Tibial nerve (tissue), 4 donors: ENCODE measurements at regions not wholly inside any gene's neighbourhood (a gene's known extent, or its start where the extent isn't known, plus 50 kb on each side); places are given as distances from the start of the nearest gene placed in this dataset.

Experiments used
- DNase-seq, 2 donors: peaks; one replicate each; pipeline ENCODE4 v3.0.0-alpha.2; 2019; ENCODE audit warnings: low spot score in 2 of 2
- H3K27ac ChIP-seq, 4 donors: fragments of 200-600 bp; sonication (generic) in 3 of 4; one replicate each; pipeline ENCODE4 v1.5.1; 2017 to 2019; ENCODE audit warnings: mild to moderate bottlenecking in 1 of 4
- H3K27me3 ChIP-seq, 2 donors: fragments of 200-600 bp; sonication (generic) in 1 of 2; one replicate each; pipeline versions ENCODE4 v1.5.1 to v1.6.0; 2017 to 2019
- H3K36me3 ChIP-seq, 3 donors: fragments of 200-600 bp; sonication (generic); one replicate each; pipeline ENCODE4 v1.5.1; 2018 to 2019
- H3K4me1 ChIP-seq, 4 donors: fragments of 200-600 bp; sonication (generic) in 3 of 4; one replicate each; pipeline ENCODE4 v1.5.1; 2017 to 2019
- H3K4me3 ChIP-seq, 4 donors: fragments of 200-600 bp; sonication (generic) in 3 of 4; one replicate each; pipeline ENCODE4 v1.5.1; 2017 to 2019; ENCODE audit warnings: mild to moderate bottlenecking in 1 of 4, moderate library complexity in 1 of 4
- H3K9me3 ChIP-seq, 4 donors: fragments of 200-600 bp; sonication (generic) in 3 of 4; one replicate each; pipeline ENCODE4 v1.5.1; 2017 to 2019
- CTCF ChIP-seq, 5 experiments: fragments of 200-600 bp in 3 of 5; fragments of 450-650 bp in 2 of 5; sonication (generic) in 3 of 5; IDR thresholded peaks; one replicate each; pipeline ENCODE4 v1.5.1; 2016 to 2019; ENCODE audit warnings: antibody characterized with exemption in 5 of 5, mild to moderate bottlenecking in 3 of 5, moderate library complexity in 2 of 5
- EP300 ChIP-seq, 2 donors: sonication (generic); formaldehyde crosslinking; IDR thresholded peaks; one replicate each; pipeline ENCODE4 v1.6.1; 2017; ENCODE audit warnings: antibody characterized with exemption in 2 of 2, mild to moderate bottlenecking in 1 of 2
- POLR2A ChIP-seq, 2 donors: fragments of 450-650 bp; IDR thresholded peaks; one replicate each; pipeline ENCODE4 v1.6.1; 2017; ENCODE audit warnings: antibody characterized with exemption in 2 of 2, mild to moderate bottlenecking in 2 of 2, moderate library complexity in 2 of 2
- WGBS, 2 donors: methylation state at CpG; one replicate each; pipeline ENCODE4 v1.1.5; 2018; 5-methylcytosine and 5-hydroxymethylcytosine counted together

- Histone ChIP-seq H3K9me3 (no peaks in the 10 kb centered on the region), H3K27ac (no peak overlapping the region), H3K4me1 (no peaks in the 10 kb centered on the region), H3K4me3 (no peak overlapping the region), H3K36me3 (no peaks in the 10 kb centered on the region), H3K27me3 (no peaks in the 10 kb centered on the region)
- no peak for DNase-seq
- no peak for TF ChIP-seq CTCF (IDR thresholded peaks at IDR 0.05)
- no peak for TF ChIP-seq POLR2A (IDR thresholded peaks at IDR 0.05)
- no peak for TF ChIP-seq EP300 (IDR thresholded peaks at IDR 0.05)
- WGBS, 2 donors = 79 to 83% methylated on average over 2 of the region's 2 CpGs
Measured at GRCh38 chr5:40291338-40291737, 388.4 kb upstream of the PTGER4 start.

- TF ChIP-seq CTCF (IDR thresholded peaks at IDR 0.05) = no peak
- TF ChIP-seq EP300 (IDR thresholded peaks at IDR 0.05) = no peak
- no peak for TF ChIP-seq POLR2A (IDR thresholded peaks at IDR 0.05)
- H3K4me3 ChIP-seq = no peak overlapping the region
- no peak overlapping the region for H3K27ac ChIP-seq
- no peaks in the 10 kb centered on the region for H3K4me1 ChIP-seq
- no peaks in the 10 kb centered on the region for H3K27me3 ChIP-seq
- no peak for DNase-seq
- no peaks in the 10 kb centered on the region for H3K9me3 ChIP-seq
- H3K36me3 ChIP-seq = no peaks in the 10 kb centered on the region
- WGBS, 2 donors = 84 to 86% methylated on average over 4 of the region's 4 CpGs
Measured at GRCh38 chr5:40288800-40289485, 390.8 kb upstream of the PTGER4 start.

DNA sequence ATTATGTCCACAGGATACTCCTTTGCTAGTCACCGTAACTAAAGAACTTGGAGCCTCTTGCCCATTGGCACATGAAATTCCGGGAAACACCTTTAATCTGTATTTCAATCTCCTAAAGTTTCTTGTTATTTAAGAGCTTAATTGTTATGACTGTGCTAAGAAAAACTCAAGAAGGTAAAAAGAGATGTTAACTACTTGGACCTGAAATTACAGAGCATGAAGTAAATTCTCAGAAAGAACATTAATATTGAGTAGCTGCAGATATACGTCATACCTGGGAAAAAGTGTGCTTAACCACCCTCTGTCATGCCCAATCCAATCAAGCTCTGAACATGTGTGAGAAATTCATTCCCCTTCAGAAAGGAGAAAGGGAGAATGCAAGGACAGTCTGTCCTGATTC is 394.9 kb upstream of the PTGER4 start:
- DNase-seq = no peak
- Histone ChIP-seq H3K4me1 (no peaks in the 10 kb centered on the region), H3K9me3 (no peaks in the 10 kb centered on the region), H3K27me3 (no peaks in the 10 kb centered on the region), H3K27ac (no peak overlapping the region), H3K36me3 (no peaks in the 10 kb centered on the region), H3K4me3 (no peak overlapping the region)
- TF ChIP-seq POLR2A (IDR thresholded peaks at IDR 0.05) (no peak), EP300 (IDR thresholded peaks at IDR 0.05) (no peak)
- WGBS, 2 donors = 60 to 90% methylated on average over 3 of the region's 3 CpGs

DNA sequence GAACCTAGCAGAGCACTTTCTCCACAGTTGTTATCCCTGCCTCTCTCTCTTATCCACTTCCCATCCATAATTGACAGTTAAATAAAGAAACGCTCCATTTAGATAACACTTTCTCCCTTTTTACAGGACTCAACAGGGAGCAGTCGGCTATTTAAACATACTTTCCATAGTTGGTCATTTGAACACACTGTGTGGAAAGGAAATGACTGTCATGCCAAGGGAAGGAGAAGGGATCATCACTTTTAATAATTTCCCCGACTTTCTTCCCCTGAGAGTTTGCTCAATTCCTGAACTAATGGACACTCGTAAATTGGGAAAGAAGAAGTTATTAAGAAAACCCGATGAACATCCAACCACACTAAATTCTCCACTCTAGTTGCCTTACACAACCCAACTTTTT is 400.8 kb upstream of the PTGER4 start:
- DNase-seq = no peak
- Histone ChIP-seq H3K4me3 (no peak overlapping the region), H3K4me1 (no peaks in the 10 kb centered on the region), H3K27ac (no peak overlapping the region), H3K36me3 (no peaks in the 10 kb centered on the region), H3K27me3 (no peaks in the 10 kb centered on the region), H3K9me3 (no peaks in the 10 kb centered on the region)
- WGBS, 2 donors = 73 to 74% methylated on average over 5 of the region's 5 CpGs
- TF ChIP-seq CTCF (IDR thresholded peaks at IDR 0.05) (no peak), EP300 (IDR thresholded peaks at IDR 0.05) (no peak), POLR2A (IDR thresholded peaks at IDR 0.05) (no peak)

GRCh38 chr5:40277161-40277906 is 402.4 kb upstream of the PTGER4 start:
- 85 to 88% methylated on average over 4 of the region's 4 CpGs for WGBS, 2 donors
- no peaks in the 10 kb centered on the region for H3K9me3 ChIP-seq
- no peak for DNase-seq
- H3K4me1 ChIP-seq = no peaks in the 10 kb centered on the region
- no peak overlapping the region for H3K27ac ChIP-seq
- H3K27me3 ChIP-seq = no peaks in the 10 kb centered on the region
- H3K36me3 ChIP-seq = no peaks in the 10 kb centered on the region
- no peak overlapping the region for H3K4me3 ChIP-seq
- TF ChIP-seq CTCF (IDR thresholded peaks at IDR 0.05) = no peak
- TF ChIP-seq EP300 (IDR thresholded peaks at IDR 0.05) = no peak
- TF ChIP-seq POLR2A (IDR thresholded peaks at IDR 0.05) = no peak
